Heart left ventricle (tissue), 13 donors: ENCODE measurements at regions not wholly inside any gene's neighbourhood (a gene's known extent, or its start where the extent isn't known, plus 50 kb on each side); places are given as distances from the start of the nearest gene placed in this dataset.

Experiments used
- POLR2A ChIP-seq, 2 donors: fragments of 450-650 bp; IDR thresholded peaks; one replicate each; pipeline ENCODE4 v1.6.1; 2017; ENCODE audit warnings: antibody characterized with exemption in 2 of 2, mild to moderate bottlenecking in 2 of 2, moderate library complexity in 2 of 2
- TF ChIP-seq, protein P1 (sequence below), 12 donors: fragments of 200-600 bp; sonication (generic) in 4 of 12; IDR thresholded peaks; one replicate each; pipeline versions ENCODE4 v1.5.0 to v1.8.0; 2018 to 2022; ENCODE audit warnings: antibody characterized with exemption in 12 of 12, mild to moderate bottlenecking in 5 of 12
- donor health status: ischemic (EF 13 %, LVEDD 7.1; RV severe dilation, severe dysfunction).
- donor health status: DM: no; HTN: yes; CAD: no.
- donor health status: DM: no; HTN: no; CAD: no.
- donor health status: ischemic (EF 25% LVEDD 6.9; RV normal size, moderate dysfunction).
- donor health status: ischemic (EF 25% LVEDD 5.7; RV mildly dilated, moderate dysfunction).
- donor health status: ischemic (EF 35%, LVEDD 5.7; RV mildly dilated, moderate dysfunction).
- donor health status: nonischemic (EF 11% LVEDD 7.7; RV severe dilation, severe dysfunction).
- donor health status: DM: yes; HTN: yes; CAD: no.
- donor health status: PGD.
- donor health status: ischemic (EF 29% LVEDD 5.4; RV normal size, mild dysfunction).
- donor health status: nonischemic (EF 23%, LVEDD 6.1; RV moderate dilation, normal function).

DNA sequence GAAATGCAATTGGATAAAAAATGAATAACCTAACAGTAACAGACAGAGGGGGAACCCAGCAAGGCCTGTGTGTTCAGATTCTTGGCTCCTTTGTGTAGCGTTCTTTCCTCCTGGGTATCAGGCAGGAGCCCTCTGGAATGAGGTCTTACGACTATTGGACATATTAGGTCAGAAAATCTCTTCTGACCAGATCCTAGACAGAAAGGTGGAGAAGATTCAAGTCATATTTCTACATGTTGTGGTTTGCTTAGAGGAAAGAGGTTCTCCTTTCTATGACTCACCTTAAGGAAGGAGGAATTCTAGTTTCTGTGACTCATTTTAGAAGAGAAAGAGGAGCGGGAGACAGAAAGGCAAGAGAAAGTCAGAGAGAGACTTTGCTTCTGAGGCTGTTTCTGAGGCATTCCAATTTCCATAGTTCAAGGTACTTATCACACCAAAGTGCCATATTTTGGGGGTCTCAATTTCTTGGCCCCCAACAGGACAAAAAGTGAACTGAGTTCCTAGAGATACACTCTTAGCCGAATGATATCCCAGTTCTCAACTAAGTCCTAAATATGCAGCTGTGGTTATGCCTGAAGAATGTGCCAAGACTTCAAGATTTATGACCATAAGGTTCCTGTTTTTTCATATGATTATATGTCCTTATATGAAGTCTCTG, 618.6 kb downstream of the ZEB2 start:
- TF ChIP-seq, protein P1, sequence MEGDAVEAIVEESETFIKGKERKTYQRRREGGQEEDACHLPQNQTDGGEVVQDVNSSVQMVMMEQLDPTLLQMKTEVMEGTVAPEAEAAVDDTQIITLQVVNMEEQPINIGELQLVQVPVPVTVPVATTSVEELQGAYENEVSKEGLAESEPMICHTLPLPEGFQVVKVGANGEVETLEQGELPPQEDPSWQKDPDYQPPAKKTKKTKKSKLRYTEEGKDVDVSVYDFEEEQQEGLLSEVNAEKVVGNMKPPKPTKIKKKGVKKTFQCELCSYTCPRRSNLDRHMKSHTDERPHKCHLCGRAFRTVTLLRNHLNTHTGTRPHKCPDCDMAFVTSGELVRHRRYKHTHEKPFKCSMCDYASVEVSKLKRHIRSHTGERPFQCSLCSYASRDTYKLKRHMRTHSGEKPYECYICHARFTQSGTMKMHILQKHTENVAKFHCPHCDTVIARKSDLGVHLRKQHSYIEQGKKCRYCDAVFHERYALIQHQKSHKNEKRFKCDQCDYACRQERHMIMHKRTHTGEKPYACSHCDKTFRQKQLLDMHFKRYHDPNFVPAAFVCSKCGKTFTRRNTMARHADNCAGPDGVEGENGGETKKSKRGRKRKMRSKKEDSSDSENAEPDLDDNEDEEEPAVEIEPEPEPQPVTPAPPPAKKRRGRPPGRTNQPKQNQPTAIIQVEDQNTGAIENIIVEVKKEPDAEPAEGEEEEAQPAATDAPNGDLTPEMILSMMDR (IDR thresholded peaks at IDR 0.05) = peak in 1 of 12 donors; percentile 5
- no peak for TF ChIP-seq POLR2A (IDR thresholded peaks at IDR 0.05)
